Spleen (tissue), 11 donors: ENCODE measurements at regions not wholly inside any gene's neighbourhood (a gene's known extent, or its start where the extent isn't known, plus 50 kb on each side); places are given as distances from the start of the nearest gene placed in this dataset.

Source experiments
- DNase-seq: peaks from one replicate; pipeline ENCODE4 v3.0.0-alpha.2; 2020
- H3K27ac ChIP-seq, 8 donors: fragments of 200-600 bp; sonication (generic) in 7 of 8; 1 replicate in 4 of 8; 2 replicates in 4 of 8; pipeline versions ENCODE4 v1.5.0 to v1.8.0; 2016 to 2021; ENCODE audit warnings: inconsistent platforms in 4 of 8, mild to moderate bottlenecking in 4 of 8, moderate library complexity in 1 of 8
- H3K27me3 ChIP-seq, 7 donors: fragments of 200-600 bp; sonication (generic) in 6 of 7; replicated peaks in 1 of 7; 1 replicate in 4 of 7; 2 replicates in 3 of 7; pipeline versions ENCODE4 v1.5.0 to v1.8.0; 2016 to 2021; ENCODE audit warnings: inconsistent platforms in 3 of 7, mild to moderate bottlenecking in 1 of 7
- H3K36me3 ChIP-seq, 6 donors: fragments of 200-600 bp; sonication (generic) in 5 of 6; 1 replicate in 4 of 6; 2 replicates in 2 of 6; pipeline versions ENCODE4 v1.5.0 to v1.8.0; 2016 to 2021; ENCODE audit warnings: inconsistent platforms in 2 of 6
- H3K4me1 ChIP-seq, 6 donors: fragments of 200-600 bp; sonication (generic) in 5 of 6; 1 replicate in 3 of 6; 2 replicates in 3 of 6; pipeline versions ENCODE4 v1.5.0 to v1.8.0; 2016 to 2021; ENCODE audit warnings: inconsistent platforms in 3 of 6
- H3K4me3 ChIP-seq, 8 donors: fragments of 200-600 bp; sonication (generic) in 7 of 8; 1 replicate in 4 of 8; 2 replicates in 4 of 8; pipeline versions ENCODE4 v1.5.0 to v1.8.0; 2016 to 2021; ENCODE audit warnings: inconsistent platforms in 4 of 8, mild to moderate bottlenecking in 4 of 8, moderate library complexity in 2 of 8
- H3K9me3 ChIP-seq, 8 donors: fragments of 200-600 bp; sonication (generic) in 7 of 8; 1 replicate in 4 of 8; 2 replicates in 4 of 8; pipeline versions ENCODE4 v1.5.0 to v1.8.0; 2016 to 2021; ENCODE audit warnings: inconsistent platforms in 4 of 8
- POLR2A ChIP-seq, 3 donors: fragments of 450-650 bp; IDR thresholded peaks; one replicate each; pipeline ENCODE4 v1.5.1; 2017; ENCODE audit warnings: antibody characterized with exemption in 3 of 3, mild to moderate bottlenecking in 1 of 3
- POLR2AphosphoS5 ChIP-seq, 3 donors: sonication (generic); formaldehyde crosslinking; IDR thresholded peaks; one replicate each; pipeline ENCODE4 v1.5.1; 2017; ENCODE audit warnings: antibody characterized with exemption in 3 of 3
- WGBS, 5 donors: extraction: QIAGEN DNeasy Blood & Tissue Kit in 3 of 5; methylation state at CpG; one replicate each; pipeline versions ENCODE4 v1.1.5 to v1.1.7; 2013 to 2018; 5-methylcytosine and 5-hydroxymethylcytosine counted together
- intact Hi-C: fragments of 100-400 bp; cut with DNase I; formaldehyde crosslinking; loops from one replicate; pipeline ENCODE4 v1.15.0; 2023; ENCODE audit warnings: low total_unique reads
- TF ChIP-seq, protein P1 (sequence below), 11 experiments: fragments of 200-600 bp in 7 of 11; fragments of 450-650 bp in 4 of 11; sonication (generic) in 4 of 11; IDR thresholded peaks in 8 of 11; conservative IDR thresholded peaks in 3 of 11; 1 replicate in 7 of 11; 2 replicates in 4 of 11; pipeline versions ENCODE4 v1.4.0 to v1.8.0; 2016 to 2021; ENCODE audit warnings: antibody characterized with exemption in 11 of 11, inconsistent platforms in 4 of 11, mild to moderate bottlenecking in 1 of 11
- donor health status: healthy with polysubstance abuse.
- donor health status: DM: no; HTN: no; CAD: no; lungs with moderate emphysema.
- donor health status: DM: no; HTN: no; CAD: no.
- donor health status: Bipolar disorder and iron deficiency.
- donor health status: healthy.
- donor health status: DM: no; HTN: no; CAD: no.
- donor health status: DM: yes; HTN: yes; CAD: no.

DNA sequence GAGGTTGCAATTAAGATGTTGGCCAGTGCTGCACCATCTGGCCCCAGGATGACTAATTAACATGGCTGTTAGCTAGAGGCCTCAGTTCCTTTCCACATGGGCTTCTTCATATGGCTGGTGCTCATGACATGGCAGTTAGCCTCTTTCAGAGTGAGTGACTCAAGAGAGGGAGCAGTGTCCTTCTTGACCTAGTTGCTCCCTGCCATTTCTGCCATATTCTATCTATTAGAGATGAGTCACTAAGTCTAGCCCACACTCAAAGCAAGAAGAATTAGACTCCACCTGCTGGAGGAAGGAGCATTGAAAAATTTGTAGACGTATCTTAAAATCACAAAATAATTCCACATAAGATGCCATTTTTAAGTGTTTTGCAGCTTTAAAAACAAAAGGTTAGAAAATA is 651.2 kb upstream of the CCNG1 start:
- WGBS, 5 donors: 89 to 98% (median 92%) methylated on average over 1 of the region's 1 CpG
- Histone ChIP-seq H3K27ac (no peak overlapping the region), H3K27me3 (no peaks in the 10 kb centered on the region), H3K36me3 (no peaks in the 10 kb centered on the region), H3K4me3 (no peak overlapping the region), H3K4me1 (no peaks in the 10 kb centered on the region), H3K9me3 (peaks cover 0 to 19% (median 9%) of the 10 kb centered on the region in 8 donors)
- DNase-seq: no peak
- TF ChIP-seq POLR2AphosphoS5 (IDR thresholded peaks at IDR 0.05) (no peak), POLR2A (IDR thresholded peaks at IDR 0.05) (no peak)
- TF ChIP-seq, protein P1, sequence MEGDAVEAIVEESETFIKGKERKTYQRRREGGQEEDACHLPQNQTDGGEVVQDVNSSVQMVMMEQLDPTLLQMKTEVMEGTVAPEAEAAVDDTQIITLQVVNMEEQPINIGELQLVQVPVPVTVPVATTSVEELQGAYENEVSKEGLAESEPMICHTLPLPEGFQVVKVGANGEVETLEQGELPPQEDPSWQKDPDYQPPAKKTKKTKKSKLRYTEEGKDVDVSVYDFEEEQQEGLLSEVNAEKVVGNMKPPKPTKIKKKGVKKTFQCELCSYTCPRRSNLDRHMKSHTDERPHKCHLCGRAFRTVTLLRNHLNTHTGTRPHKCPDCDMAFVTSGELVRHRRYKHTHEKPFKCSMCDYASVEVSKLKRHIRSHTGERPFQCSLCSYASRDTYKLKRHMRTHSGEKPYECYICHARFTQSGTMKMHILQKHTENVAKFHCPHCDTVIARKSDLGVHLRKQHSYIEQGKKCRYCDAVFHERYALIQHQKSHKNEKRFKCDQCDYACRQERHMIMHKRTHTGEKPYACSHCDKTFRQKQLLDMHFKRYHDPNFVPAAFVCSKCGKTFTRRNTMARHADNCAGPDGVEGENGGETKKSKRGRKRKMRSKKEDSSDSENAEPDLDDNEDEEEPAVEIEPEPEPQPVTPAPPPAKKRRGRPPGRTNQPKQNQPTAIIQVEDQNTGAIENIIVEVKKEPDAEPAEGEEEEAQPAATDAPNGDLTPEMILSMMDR (IDR thresholded peaks at IDR 0.05 in 8 of 11, conservative IDR thresholded peaks at IDR 0.05 in 3 of 11): no peak
- intact Hi-C loops: no loop called here

DNA sequence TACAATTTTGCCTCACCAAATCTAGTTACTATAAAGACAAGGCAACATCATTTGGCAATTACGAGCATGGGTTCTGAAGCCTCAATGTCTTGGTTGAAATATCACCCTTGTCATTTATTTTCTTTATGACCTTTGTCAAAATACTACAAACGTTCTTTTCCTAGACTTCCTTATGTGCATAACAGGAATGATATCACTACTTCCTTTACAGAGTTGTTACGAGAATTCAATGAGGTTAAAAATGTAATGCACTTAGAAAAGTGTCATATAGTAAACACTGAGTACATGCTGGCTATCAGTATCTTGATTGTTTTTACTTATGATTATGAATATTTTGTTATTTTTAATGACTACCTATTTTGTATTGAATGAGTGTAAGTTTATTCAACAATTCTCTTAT is 640.9 kb upstream of the CCNG1 start:
- Histone ChIP-seq H3K27me3 (no peaks in the 10 kb centered on the region), H3K27ac (no peak overlapping the region), H3K4me3 (no peak overlapping the region), H3K36me3 (no peaks in the 10 kb centered on the region), H3K4me1 (no peaks in the 10 kb centered on the region), H3K9me3 (peaks cover 0 to 19% (median 0%) of the 10 kb centered on the region in 8 donors)
- intact Hi-C loops: no loop called here
- WGBS, 5 donors: 15 to 26% (median 24%) methylated on average over 3 of the region's 3 CpGs
- TF ChIP-seq POLR2AphosphoS5 (IDR thresholded peaks at IDR 0.05) (no peak), POLR2A (IDR thresholded peaks at IDR 0.05) (no peak)
- TF ChIP-seq, protein P1 (IDR thresholded peaks at IDR 0.05 in 8 of 11, conservative IDR thresholded peaks at IDR 0.05 in 3 of 11): no peak
- no peak for DNase-seq

DNA sequence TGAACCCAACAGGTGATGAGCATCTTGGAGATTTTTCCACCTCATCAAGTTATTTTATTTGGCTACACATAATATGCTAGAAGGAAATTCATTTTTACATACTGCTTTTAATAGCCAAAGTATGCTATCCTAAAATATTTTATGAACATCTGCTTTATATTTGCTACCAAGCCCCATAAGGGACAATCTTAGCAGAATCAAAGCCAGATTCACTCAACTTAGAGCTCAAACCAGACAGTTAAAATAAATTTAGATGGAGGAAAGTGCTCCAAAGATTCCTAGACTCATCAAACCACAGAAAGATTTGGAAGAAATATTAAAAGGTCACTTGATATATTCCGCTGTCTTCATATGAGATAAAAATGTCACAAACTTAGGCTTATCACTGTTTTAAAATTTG is 637.1 kb upstream of the CCNG1 start:
- H3K36me3 ChIP-seq: no peaks in the 10 kb centered on the region
- no peak overlapping the region for H3K27ac ChIP-seq
- TF ChIP-seq, protein P1 (IDR thresholded peaks at IDR 0.05 in 8 of 11, conservative IDR thresholded peaks at IDR 0.05 in 3 of 11): no peak
- TF ChIP-seq POLR2A (IDR thresholded peaks at IDR 0.05): no peak
- no peak for TF ChIP-seq POLR2AphosphoS5 (IDR thresholded peaks at IDR 0.05)
- no peaks in the 10 kb centered on the region for H3K27me3 ChIP-seq
- DNase-seq: no peak
- no peak overlapping the region for H3K4me3 ChIP-seq
- no peaks in the 10 kb centered on the region for H3K4me1 ChIP-seq
- H3K9me3 ChIP-seq: peaks cover 0 to 19% (median 0%) of the 10 kb centered on the region in 8 donors
- intact Hi-C loops: no loop called here
- WGBS, 5 donors: 91 to 98% (median 96%) methylated on average over 1 of the region's 1 CpG

DNA sequence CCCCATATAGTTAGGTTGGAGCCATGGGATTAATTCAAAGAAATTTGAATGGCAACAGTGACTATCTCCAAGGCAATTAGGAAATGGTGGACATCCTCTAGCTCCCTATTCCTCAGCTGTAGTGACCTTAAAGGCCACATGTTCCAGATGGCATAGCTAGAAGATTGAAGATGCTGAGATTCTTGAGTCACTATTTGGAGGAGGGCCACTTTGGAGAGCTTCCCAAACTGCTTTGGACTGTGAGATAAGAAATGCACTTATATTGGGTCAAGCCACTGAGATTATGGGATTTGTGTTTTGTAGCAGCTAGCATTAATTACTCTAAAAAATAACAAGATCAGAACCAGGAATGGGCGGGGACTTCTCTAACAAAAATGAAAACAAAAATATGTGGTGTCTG is 636.2 kb upstream of the CCNG1 start:
- no peak for DNase-seq
- Histone ChIP-seq H3K4me3 (no peak overlapping the region), H3K27me3 (no peaks in the 10 kb centered on the region), H3K9me3 (peaks cover 0 to 19% (median 0%) of the 10 kb centered on the region in 8 donors), H3K36me3 (no peaks in the 10 kb centered on the region), H3K27ac (no peak overlapping the region), H3K4me1 (no peaks in the 10 kb centered on the region)
- 49 to 77% (median 55%) methylated on average over 1 of the region's 1 CpG for WGBS, 5 donors
- no peak for TF ChIP-seq POLR2AphosphoS5 (IDR thresholded peaks at IDR 0.05)
- TF ChIP-seq, protein P1 (IDR thresholded peaks at IDR 0.05 in 8 of 11, conservative IDR thresholded peaks at IDR 0.05 in 3 of 11): no peak
- no peak for TF ChIP-seq POLR2A (IDR thresholded peaks at IDR 0.05)
- intact Hi-C loops: no loop called here
